H1 (cell line): ENCODE measurements at regions not wholly inside any gene's neighbourhood (a gene's known extent, or its start where the extent isn't known, plus 50 kb on each side); places are given as distances from the start of the nearest gene placed in this dataset.

Experiments
- CTCF ChIA-PET: fragments of 300-600 bp; sonication (Branson Sonifier 250); formaldehyde crosslinking; loops from one replicate; lab custom pipeline; 2021; ENCODE audit not compliant: partially characterized antibody; lab: Charles Lee
- POLR2A ChIA-PET: fragments of 300-600 bp; sonication (Branson Sonifier 250); formaldehyde crosslinking; loops from one replicate; lab custom pipeline; 2021; ENCODE audit warnings: inconsistent platforms; ENCODE audit not compliant: partially characterized antibody; lab: Charles Lee
- DNase-seq, 2 experiments: peaks; one replicate each; pipeline versions ENCODE4 v3.0.0 to v3.0.0-alpha.2; 2010 to 2022; ENCODE audit warnings: low spot score in 2 of 2, low read depth in 1 of 2, mixed read lengths in 1 of 2
- FAIRE-seq: peaks from 2 replicates; lab custom pipeline; 2011; peaks lifted over from hg19 to GRCh38; lab: Jason Lieb, UNC
- H2AFZ ChIP-seq: 2 replicates; pipeline ENCODE4 v1.8.1; 2012; ENCODE audit warnings: low read length, inconsistent platforms
- H2AK5ac ChIP-seq: 2 replicates; pipeline ENCODE4 v1.6.1; 2013; ENCODE audit warnings: low read depth, low read length
- H2BK120ac ChIP-seq: replicated peaks from 2 replicates; pipeline ENCODE3; 2013; ENCODE audit warnings: low read depth, low read length, inconsistent platforms
- H2BK12ac ChIP-seq: 2 replicates; pipeline ENCODE4 v1.6.1; 2013; ENCODE audit warnings: low read depth, low read length
- H2BK15ac ChIP-seq: 2 replicates; pipeline ENCODE4 v1.6.1; 2013; ENCODE audit warnings: low read length
- H2BK20ac ChIP-seq: 2 replicates; pipeline ENCODE4 v1.6.1; 2013; ENCODE audit warnings: low read length
- H2BK5ac ChIP-seq: 2 replicates; pipeline ENCODE4 v1.6.1; 2013; ENCODE audit warnings: low read depth, low read length
- H3K14ac ChIP-seq: 2 replicates; pipeline ENCODE4 v1.6.1; 2013; ENCODE audit warnings: inconsistent platforms; ENCODE audit not compliant: insufficient read length
- H3K18ac ChIP-seq: 2 replicates; pipeline ENCODE4 v1.6.1; 2013; ENCODE audit warnings: low read length; ENCODE audit errors: extremely low read depth
- H3K23ac ChIP-seq: 2 replicates; pipeline ENCODE4 v1.6.1; 2013; ENCODE audit warnings: inconsistent platforms; ENCODE audit not compliant: insufficient read length
- H3K23me2 ChIP-seq: 2 replicates; pipeline ENCODE4 v1.6.1; 2013; ENCODE audit warnings: low read depth, low read length
- H3K27ac ChIP-seq: 2 replicates; pipeline ENCODE4 v1.6.1; 2011; ENCODE audit warnings: low read depth, low read length, inconsistent platforms
- H3K27me3 ChIP-seq, 4 experiments: replicated peaks in 1 of 4; 1 replicate in 1 of 4; 2 replicates in 3 of 4; pipeline versions ENCODE4 v1.6.1 to v1.8.1; 2011 to 2013; ENCODE audit warnings: low read length in 3 of 4, mild to moderate bottlenecking in 3 of 4, inconsistent platforms in 2 of 4, mixed read lengths in 2 of 4, moderate library complexity in 1 of 4; ENCODE audit not compliant: control insufficient read depth in 3 of 4, insufficient read depth in 3 of 4; ENCODE audit errors: extremely low read depth in 1 of 4
- H3K36me3 ChIP-seq, 4 experiments: 2 replicates each; pipeline versions ENCODE4 v1.6.1 to v1.8.1; 2011 to 2013; ENCODE audit warnings: mild to moderate bottlenecking in 4 of 4, low read length in 3 of 4, moderate library complexity in 2 of 4, control low read depth in 1 of 4, inconsistent platforms in 1 of 4; ENCODE audit not compliant: insufficient read depth in 4 of 4, control insufficient read depth in 2 of 4
- H3K4ac ChIP-seq: replicated peaks from 2 replicates; pipeline ENCODE3; 2013; ENCODE audit warnings: low read length, low read depth, mixed read lengths, inconsistent platforms; ENCODE audit not compliant: insufficient read length
- H3K4me1 ChIP-seq, 4 experiments: replicated peaks in 1 of 4; 1 replicate in 1 of 4; 2 replicates in 3 of 4; pipeline versions ENCODE4 v1.6.1 to v1.8.1; 2011 to 2013; ENCODE audit warnings: low read length in 3 of 4, inconsistent platforms in 2 of 4, mixed read lengths in 1 of 4; ENCODE audit not compliant: insufficient read depth in 4 of 4, control insufficient read depth in 3 of 4
- H3K4me2 ChIP-seq, 2 experiments: 2 replicates each; pipeline versions ENCODE4 v1.6.1 to v1.8.1; 2011 to 2013; ENCODE audit warnings: low read depth in 2 of 2, low read length in 2 of 2, control low read depth in 1 of 2, inconsistent platforms in 1 of 2, mild to moderate bottlenecking in 1 of 2; ENCODE audit not compliant: insufficient read depth in 1 of 2
- H3K4me3 ChIP-seq, 4 experiments: fragments of 200-600, 300-600 bp in 1 of 4; sonication (generic), shearing (Covaris generic), sonication (Bioruptor Twin) in 1 of 4; 2 replicates each; pipeline versions ENCODE4 v1.5.1 to v1.8.1; 2011 to 2016; ENCODE audit warnings: low read length in 4 of 4, low read depth in 3 of 4, control low read depth in 2 of 4, inconsistent platforms in 2 of 4, mild to moderate bottlenecking in 2 of 4, mixed read lengths in 1 of 4, moderate library complexity in 1 of 4; ENCODE audit not compliant: insufficient read depth in 2 of 4; ENCODE audit errors: extremely low read depth in 1 of 4
- H3K56ac ChIP-seq: replicated peaks from 2 replicates; pipeline ENCODE3; 2013; ENCODE audit warnings: low read depth, mild to moderate bottlenecking, mixed read lengths, low read length, inconsistent platforms; ENCODE audit not compliant: insufficient read length
- H3K79me1 ChIP-seq: 2 replicates; pipeline ENCODE4 v1.6.1; 2013; ENCODE audit warnings: low read depth, low read length, control low read depth
- H3K79me2 ChIP-seq, 2 experiments: 2 replicates each; pipeline versions ENCODE4 v1.6.1 to v1.8.1; 2012 to 2013; ENCODE audit warnings: low read length in 2 of 2, mild to moderate bottlenecking in 2 of 2, inconsistent platforms in 1 of 2; ENCODE audit not compliant: insufficient read depth in 2 of 2, control insufficient read depth in 1 of 2
- H3K9ac ChIP-seq, 4 experiments: replicated peaks in 1 of 4; 1 replicate in 1 of 4; 2 replicates in 3 of 4; pipeline versions ENCODE4 v1.6.1 to v1.8.1; 2011 to 2013; ENCODE audit warnings: low read depth in 3 of 4, low read length in 3 of 4, control low read depth in 2 of 4, mild to moderate bottlenecking in 2 of 4, moderate library complexity in 2 of 4, inconsistent platforms in 1 of 4; ENCODE audit errors: extremely low read depth in 1 of 4
- H3K9me3 ChIP-seq, 2 experiments: 2 replicates each; pipeline versions ENCODE4 v1.6.1 to v1.8.1; 2012 to 2013; ENCODE audit warnings: mild to moderate bottlenecking in 2 of 2, moderate library complexity in 2 of 2, control low read depth in 1 of 2, inconsistent platforms in 1 of 2, low read depth in 1 of 2, low read length in 1 of 2, mixed read lengths in 1 of 2; ENCODE audit not compliant: insufficient read depth in 2 of 2
- H4K20me1 ChIP-seq, 2 experiments: replicated peaks in 1 of 2; 2 replicates each; pipeline versions ENCODE3 to v1.8.1; 2011 to 2013; ENCODE audit warnings: inconsistent platforms in 2 of 2, low read length in 2 of 2, mild to moderate bottlenecking in 1 of 2; ENCODE audit not compliant: insufficient read depth in 2 of 2, control insufficient read depth in 1 of 2
- H4K5ac ChIP-seq: 2 replicates; pipeline ENCODE4 v1.6.1; 2013; ENCODE audit warnings: low read length, low read depth, mixed read lengths, inconsistent platforms; ENCODE audit not compliant: insufficient read length
- H4K8ac ChIP-seq: 2 replicates; pipeline ENCODE4 v1.8.0; 2013; ENCODE audit warnings: mild to moderate bottlenecking, moderate library complexity, low read length, inconsistent platforms; ENCODE audit not compliant: insufficient read depth; ENCODE audit errors: extremely low read depth
- H4K91ac ChIP-seq: replicated peaks from 2 replicates; pipeline ENCODE3; 2013; ENCODE audit warnings: low read length, mixed read lengths, inconsistent platforms; ENCODE audit not compliant: insufficient read length
- CTCF ChIP-seq, 3 experiments: IDR thresholded peaks; 1 replicate in 2 of 3; 2 replicates in 1 of 3; pipeline versions ENCODE4 v1.5.1 to v1.6.1; 2011; ENCODE audit warnings: low read length in 3 of 3, mild to moderate bottlenecking in 3 of 3, inconsistent platforms in 2 of 3, low read depth in 1 of 3, moderate library complexity in 1 of 3; ENCODE audit not compliant: insufficient read depth in 1 of 3; ENCODE audit errors: control extremely low read depth in 1 of 3
- HDAC6 ChIP-seq: IDR thresholded peaks from one replicate; pipeline ENCODE4 v1.7.1; 2012; ENCODE audit warnings: low read depth, mild to moderate bottlenecking, inconsistent platforms, low read length, moderate library complexity
- RAD21 ChIP-seq, 2 experiments: IDR thresholded peaks in 1 of 2; conservative IDR thresholded peaks in 1 of 2; 2 replicates each; pipeline ENCODE4 v1.6.1; 2011; ENCODE audit warnings: low read depth in 2 of 2, low read length in 2 of 2, improper control_type of control experiment in 1 of 2, inconsistent platforms in 1 of 2, mild to moderate bottlenecking in 1 of 2, moderate library complexity in 1 of 2
- WGBS, 2 experiments: shearing (Covaris generic) in 1 of 2; methylation state at CpG; one replicate each; pipeline versions ENCODE4 v1.1.6 to v1.1.7; 2013 to 2015; ENCODE audit warnings: low lambda C conversion rate in 2 of 2, mixed read lengths in 2 of 2, inconsistent platforms in 1 of 2, low coverage in 1 of 2, missing lambda C conversion rate in 1 of 2; ENCODE audit not compliant: insufficient replicate concordance in 2 of 2, insufficient coverage in 1 of 2, insufficient read length in 1 of 2; ENCODE audit errors: extremely low coverage in 1 of 2, missing lambda C conversion rate in 1 of 2; 5-methylcytosine and 5-hydroxymethylcytosine counted together

GRCh38 chr2:62410015-62410453 is 96.0 kb downstream of the TMEM17 start:
- Histone ChIP-seq H4K8ac (no peak overlapping the region), H3K9me3 (peaks cover 0 to 9% of the 10 kb centered on the region in 2 experiments; a peak in 1 of 4 replicates), H3K79me2 (no peaks in the 10 kb centered on the region), H3K14ac (no peak overlapping the region), H2BK5ac (no peak overlapping the region; the same call in 1 of the 2 replicates), H3K36me3 (no peaks in the 10 kb centered on the region), H3K23me2 (no peaks in the 10 kb centered on the region), H2BK12ac (peak overlapping the region; percentile 82; the same call in 1 of the 2 replicates), H3K27me3 (no peaks in the 10 kb centered on the region), H2AFZ (no peak overlapping the region), H3K4ac (no peak overlapping the region), H3K9ac (no peak overlapping the region), H2BK15ac (peak overlapping the region; percentile 47; the same call in 1 of the 2 replicates), H3K4me2 (no peak overlapping the region), H4K5ac (no peak overlapping the region), H3K4me3 (no peak overlapping the region), H3K18ac (0 out of 2 replicates have a peak overlapping the region, but pooled peaks have one; percentile 5), H3K79me1 (no peaks in the 10 kb centered on the region), H2BK120ac (no peak overlapping the region), H3K4me1 (peaks cover 7 to 12% (median 9%) of the 10 kb centered on the region in 4 experiments; a peak in 6 of 7 replicates)
- CTCF ChIA-PET: interaction anchor here (0.5 to 2.1 kb wide), 11 partner anchors 36 to 620 kb away, joined by 3 to 20 read pairs (median 6); no protein-coding TSS in a partner anchor
- no peak for FAIRE-seq
- WGBS, 2 experiments: 88% methylated on average over 9 of the region's 9 CpGs; no CpG with 5 or more reads in 1 of the 2 experiments
- peak; percentile 55 to 69 for TF ChIP-seq RAD21 (IDR thresholded peaks at IDR 0.05 in 1 of 2, conservative IDR thresholded peaks at IDR 0.05 in 1 of 2; ENCODE audit: low read depth in 2 of 2, low read length in 2 of 2)
- TF ChIP-seq CTCF (IDR thresholded peaks at IDR 0.05; ENCODE audit: control extremely low read depth in 1 of 3, insufficient read depth in 1 of 3, low read depth in 1 of 3, low read length in 3 of 3): peak in 2 of 3 experiments; percentile 16 to 28; a peak in 2 of 4 replicates
- no peak for TF ChIP-seq HDAC6
- TF ChIP-seq, all 59 proteins: peak for 2
- DNase-seq: no peak
- no peak overlapping the region for H3K27ac ChIP-seq
- no peaks in the 10 kb centered on the region for H4K20me1 ChIP-seq
- peak overlapping the region; percentile 47; the same call in 1 of the 2 replicates for H2AK5ac ChIP-seq
- POLR2A ChIA-PET: interaction anchor here (0.8 kb wide), 1 partner anchor 79 kb away, joined by 3 read pairs; no protein-coding TSS in a partner anchor
- H3K56ac ChIP-seq: no peak overlapping the region
- no peak overlapping the region for H3K23ac ChIP-seq
- H2BK20ac ChIP-seq: peak overlapping the region; percentile 81
- peak overlapping the region; percentile 48 for H4K91ac ChIP-seq
